ENCODE measurements at regions not wholly inside any gene's neighbourhood (a gene's known extent, or its start where the extent isn't known, plus 50 kb on each side); places are given as distances from the start of the nearest gene placed in this dataset.

- DNase-seq (ENCODE audit: low spot score) = no peak
Measured at GRCh38 chr2:103103678-103104077, 341.8 kb downstream of the TMEM182 start.

GRCh38 chr2:103119352-103119751 is 357.5 kb downstream of the TMEM182 start:
- DNase-seq (ENCODE audit: low spot score) = no peak

- no peak for DNase-seq (ENCODE audit: low spot score)
Measured at GRCh38 chr2:103121106-103121505, 359.3 kb downstream of the TMEM182 start.

GRCh38 chr2:103123516-103123915 is 361.7 kb downstream of the TMEM182 start:
- DNase-seq (ENCODE audit: low spot score) = no peak

- DNase-seq (ENCODE audit: low spot score) = no peak
Measured at GRCh38 chr2:103130857-103131256, 369.0 kb downstream of the TMEM182 start.

GRCh38 chr2:103132536-103133217 is 370.8 kb downstream of the TMEM182 start:
- no peak for DNase-seq (ENCODE audit: low spot score)

- DNase-seq (ENCODE audit: low spot score) = no peak
Measured at GRCh38 chr2:103135679-103136078, 373.8 kb downstream of the TMEM182 start.

GRCh38 chr2:103138123-103138901 is 376.5 kb downstream of the TMEM182 start:
- DNase-seq (ENCODE audit: low spot score) = no peak

- no peak for DNase-seq (ENCODE audit: low spot score)
Measured at GRCh38 chr2:103139628-103140268, 377.9 kb downstream of the TMEM182 start.

- no peak for DNase-seq (ENCODE audit: low spot score)
Measured at GRCh38 chr2:103144837-103145236, 383.0 kb downstream of the TMEM182 start.

- no peak for DNase-seq (ENCODE audit: low spot score)
Measured at GRCh38 chr2:103145739-103146138, 383.9 kb downstream of the TMEM182 start.

- DNase-seq (ENCODE audit: low spot score) = no peak
Measured at GRCh38 chr2:103151046-103151445, 389.2 kb downstream of the TMEM182 start.

GRCh38 chr2:103152556-103152955 is 390.7 kb downstream of the TMEM182 start:
- no peak for DNase-seq (ENCODE audit: low spot score)

- DNase-seq (ENCODE audit: low spot score) = no peak
Measured at GRCh38 chr2:103153580-103154284, 391.9 kb downstream of the TMEM182 start.

GRCh38 chr2:103155308-103155707 is 393.5 kb downstream of the TMEM182 start:
- no peak for DNase-seq (ENCODE audit: low spot score)

- no peak for DNase-seq (ENCODE audit: low spot score)
Measured at GRCh38 chr2:103159018-103159417, 397.2 kb downstream of the TMEM182 start.

GRCh38 chr2:103161456-103162289 is 399.8 kb downstream of the TMEM182 start:
- peak; percentile 41 for DNase-seq (ENCODE audit: low spot score)

- no peak for DNase-seq (ENCODE audit: low spot score)
Measured at GRCh38 chr2:103164748-103165147, 402.9 kb downstream of the TMEM182 start.

GRCh38 chr2:103165836-103166235 is 404.0 kb downstream of the TMEM182 start:
- no peak for DNase-seq (ENCODE audit: low spot score)

GRCh38 chr2:103166456-103167324 is 404.9 kb downstream of the TMEM182 start:
- no peak for DNase-seq (ENCODE audit: low spot score)

All from AG08396 (cell line).